Calu3 (cell line): ENCODE measurements at regions not wholly inside any gene's neighbourhood (a gene's known extent, or its start where the extent isn't known, plus 50 kb on each side); places are given as distances from the start of the nearest gene placed in this dataset.

Source experiments
- BruUV-seq: library from RNA; stranded (reverse); fragments of 400-500 nt; replicated peaks from 2 replicates; lab custom pipeline; 2021; lab: Mats Ljungman, UMichigan
- CTCF ChIA-PET: fragments of 300-600 bp; sonication (Branson Sonifier 250); formaldehyde crosslinking; loops from one replicate; lab custom pipeline; 2022; ENCODE audit warnings: antibody characterized with exemption; lab: Charles Lee
- DNase-seq: peaks from one replicate; pipeline ENCODE4 v3.0.0; 2022
- H3K27ac Mint-ChIP-seq: one replicate; pipeline ENCODE4 v1.8.0; 2022; ENCODE audit warnings: mixed read lengths; ENCODE audit not compliant: unreplicated experiment
- H3K27me3 Mint-ChIP-seq: one replicate; pipeline ENCODE4 v1.8.0; 2022; ENCODE audit warnings: mixed read lengths; ENCODE audit not compliant: unreplicated experiment
- H3K36me3 Mint-ChIP-seq: one replicate; pipeline ENCODE4 v1.8.0; 2022; ENCODE audit warnings: mild to moderate bottlenecking, moderate library complexity, mixed read lengths; ENCODE audit not compliant: insufficient read depth, unreplicated experiment
- H3K4me1 Mint-ChIP-seq: one replicate; pipeline ENCODE4 v1.8.0; 2022; ENCODE audit warnings: mild to moderate bottlenecking, low read depth, mixed read lengths; ENCODE audit not compliant: unreplicated experiment
- H3K4me3 Mint-ChIP-seq: one replicate; pipeline ENCODE4 v1.8.0; 2022; ENCODE audit warnings: mild to moderate bottlenecking, low read depth, moderate library complexity, mixed read lengths; ENCODE audit not compliant: unreplicated experiment
- H3K9me3 Mint-ChIP-seq: one replicate; pipeline ENCODE4 v1.8.0; 2022; ENCODE audit warnings: low read depth, mixed read lengths; ENCODE audit not compliant: unreplicated experiment
- intact Hi-C: fragments of 100-400 bp; cut with micrococcal nuclease; formaldehyde crosslinking; loops from one replicate; pipeline ENCODE4 v1.10.0; 2022; ENCODE audit not compliant: unreplicated experiment
- TF ChIP-seq, protein P1 (sequence below): fragments of 200-600 bp; IDR thresholded peaks from one replicate; pipeline ENCODE4 v1.8.0; 2022; ENCODE audit warnings: antibody characterized with exemption; ENCODE audit not compliant: unreplicated experiment

DNA sequence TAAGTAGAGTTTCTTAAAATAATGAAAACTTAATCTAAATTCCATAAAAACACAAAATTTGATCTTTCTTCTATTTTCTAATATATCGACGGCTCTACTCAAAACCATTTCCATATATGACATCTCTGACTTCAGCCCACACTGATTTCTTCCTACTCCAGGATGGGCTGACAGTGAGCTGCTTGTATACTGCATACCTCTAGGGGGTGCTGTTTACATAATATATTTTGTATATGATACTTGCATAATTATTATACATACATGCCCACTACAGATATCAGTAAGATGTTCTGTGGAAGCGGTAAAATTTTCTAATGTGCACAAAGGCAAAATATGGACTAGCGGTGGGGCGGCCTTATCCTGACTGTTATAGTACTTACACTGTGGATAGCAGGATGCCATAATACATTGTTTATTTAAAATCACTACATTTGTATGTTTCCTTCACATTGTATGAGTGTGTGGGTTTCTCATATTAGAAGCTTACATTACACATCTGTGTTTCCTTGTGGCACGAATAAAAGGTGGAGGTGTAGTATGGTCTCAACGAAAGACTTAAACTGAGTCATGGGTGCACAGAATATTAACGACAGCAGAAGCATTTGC, 66.1 kb upstream of the NXPH2 start:
- H3K36me3 Mint-ChIP-seq: no peaks in the 10 kb centered on the region
- TF ChIP-seq, protein P1, sequence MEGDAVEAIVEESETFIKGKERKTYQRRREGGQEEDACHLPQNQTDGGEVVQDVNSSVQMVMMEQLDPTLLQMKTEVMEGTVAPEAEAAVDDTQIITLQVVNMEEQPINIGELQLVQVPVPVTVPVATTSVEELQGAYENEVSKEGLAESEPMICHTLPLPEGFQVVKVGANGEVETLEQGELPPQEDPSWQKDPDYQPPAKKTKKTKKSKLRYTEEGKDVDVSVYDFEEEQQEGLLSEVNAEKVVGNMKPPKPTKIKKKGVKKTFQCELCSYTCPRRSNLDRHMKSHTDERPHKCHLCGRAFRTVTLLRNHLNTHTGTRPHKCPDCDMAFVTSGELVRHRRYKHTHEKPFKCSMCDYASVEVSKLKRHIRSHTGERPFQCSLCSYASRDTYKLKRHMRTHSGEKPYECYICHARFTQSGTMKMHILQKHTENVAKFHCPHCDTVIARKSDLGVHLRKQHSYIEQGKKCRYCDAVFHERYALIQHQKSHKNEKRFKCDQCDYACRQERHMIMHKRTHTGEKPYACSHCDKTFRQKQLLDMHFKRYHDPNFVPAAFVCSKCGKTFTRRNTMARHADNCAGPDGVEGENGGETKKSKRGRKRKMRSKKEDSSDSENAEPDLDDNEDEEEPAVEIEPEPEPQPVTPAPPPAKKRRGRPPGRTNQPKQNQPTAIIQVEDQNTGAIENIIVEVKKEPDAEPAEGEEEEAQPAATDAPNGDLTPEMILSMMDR: peak; percentile 55
- DNase-seq: peak; percentile 6
- intact Hi-C loops: loop anchor here (5.0 kb wide), 1 partner anchor 186 kb away; no protein-coding TSS in a partner anchor
- no peak overlapping the region for H3K27ac Mint-ChIP-seq
- no peaks in the 10 kb centered on the region for H3K4me1 Mint-ChIP-seq
- H3K27me3 Mint-ChIP-seq: no peaks in the 10 kb centered on the region
- H3K4me3 Mint-ChIP-seq: no peak overlapping the region
- BruUV-seq: no TSS peak
- CTCF ChIA-PET: interaction anchor here (0.5 to 1.0 kb wide), 3 partner anchors 14 to 186 kb away, joined by 3 to 7 read pairs (median 3); no protein-coding TSS in a partner anchor
- H3K9me3 Mint-ChIP-seq: no peaks in the 10 kb centered on the region

GRCh38 chr2:138842341-138842740, 62.2 kb upstream of the NXPH2 start:
- Mint-ChIP-seq H3K27ac (no peak overlapping the region), H3K4me1 (no peaks in the 10 kb centered on the region), H3K9me3 (no peaks in the 10 kb centered on the region), H3K27me3 (no peaks in the 10 kb centered on the region), H3K36me3 (no peaks in the 10 kb centered on the region), H3K4me3 (no peak overlapping the region)
- DNase-seq: no peak
- intact Hi-C loops: no loop called here
- TF ChIP-seq, protein P1: no peak
- no TSS peak for BruUV-seq
- CTCF ChIA-PET: no interaction called here

DNA sequence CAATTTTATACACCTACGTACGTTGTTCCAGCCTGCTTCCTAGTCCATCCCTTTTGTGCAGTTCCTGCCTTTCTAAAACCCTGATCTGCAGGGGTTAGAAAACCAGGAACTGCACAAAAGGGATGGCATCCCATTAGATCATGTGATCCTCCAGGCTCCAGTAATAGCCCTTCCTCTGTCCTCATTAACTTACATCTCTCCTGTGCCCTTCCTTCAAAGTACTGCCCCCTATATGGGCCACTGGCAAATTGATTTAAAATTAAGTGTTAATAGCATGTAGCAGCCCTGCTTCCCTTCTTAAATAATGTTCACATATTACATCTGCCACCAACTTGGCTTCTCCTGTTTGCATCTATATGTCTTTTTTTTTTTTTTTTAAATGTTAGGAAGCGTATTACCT, 61.3 kb upstream of the NXPH2 start:
- TF ChIP-seq, protein P1: no peak
- no peaks in the 10 kb centered on the region for H3K36me3 Mint-ChIP-seq

DNA sequence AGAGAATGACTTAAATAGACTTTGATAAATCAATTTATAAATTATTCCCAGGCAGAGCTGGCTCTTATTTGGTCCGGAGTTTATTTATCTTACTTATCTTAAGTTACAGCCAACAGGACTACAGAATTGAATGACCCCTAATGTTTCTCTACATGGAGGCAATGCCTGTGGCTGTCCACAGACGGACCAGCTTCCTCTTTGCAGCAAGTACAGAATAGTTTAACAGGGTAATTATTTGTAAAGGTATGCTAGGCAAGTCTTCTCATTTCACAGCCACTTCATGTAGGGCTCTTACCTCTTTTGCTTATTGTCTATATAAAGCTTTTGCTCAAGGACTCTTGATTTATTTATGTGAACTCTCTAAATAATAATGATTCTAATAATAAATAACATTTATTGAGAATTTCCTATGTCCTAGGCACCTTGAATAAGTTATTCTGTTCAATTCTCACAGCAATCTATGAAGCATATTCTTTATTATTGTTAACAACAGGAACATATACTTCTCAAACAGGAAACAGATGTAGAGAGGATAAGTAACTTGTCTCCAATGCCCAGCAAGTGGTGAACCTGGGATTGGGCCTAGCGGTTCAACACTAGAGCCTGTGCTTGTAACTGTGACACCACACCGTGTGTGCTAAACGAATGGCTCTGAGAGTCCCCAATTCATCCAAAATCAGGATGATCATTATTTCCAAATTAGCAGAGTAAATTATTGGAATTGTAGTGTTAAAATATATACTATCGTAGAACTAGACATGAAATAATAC, 58.8 kb upstream of the NXPH2 start:
- Mint-ChIP-seq H3K36me3 (no peaks in the 10 kb centered on the region), H3K27ac (no peak overlapping the region), H3K27me3 (no peaks in the 10 kb centered on the region), H3K4me1 (no peaks in the 10 kb centered on the region), H3K9me3 (no peaks in the 10 kb centered on the region), H3K4me3 (no peak overlapping the region)
- DNase-seq: no peak
- CTCF ChIA-PET: no interaction called here
- TF ChIP-seq, protein P1: no peak
- no TSS peak for BruUV-seq
- intact Hi-C loops: no loop called here

More for the DNA sequence above, 61.3 kb upstream of the NXPH2 start:
- Mint-ChIP-seq H3K9me3 (no peaks in the 10 kb centered on the region), H3K27me3 (no peaks in the 10 kb centered on the region), H3K27ac (no peak overlapping the region), H3K4me3 (no peak overlapping the region), H3K4me1 (no peaks in the 10 kb centered on the region)
- intact Hi-C loops: no loop called here
- DNase-seq: no peak
- CTCF ChIA-PET: no interaction called here
- no TSS peak for BruUV-seq
